Endothelial cell of umbilical vein (primary cell): ENCODE measurements at regions not wholly inside any gene's neighbourhood (a gene's known extent, or its start where the extent isn't known, plus 50 kb on each side); places are given as distances from the start of the nearest gene placed in this dataset.

Experiments
- BruUV-seq: library from RNA; stranded (reverse); fragments of 400-500 nt; replicated peaks from 2 replicates; lab custom pipeline; 2021; lab: Mats Ljungman, UMichigan
- CTCF ChIA-PET: fragments of 300-600, 350-600 bp; sonication (Branson Sonifier 250); formaldehyde crosslinking; loops from one replicate; lab custom pipeline; 2021; ENCODE audit warnings: antibody characterized with exemption, inconsistent platforms; lab: Charles Lee
- POLR2A ChIA-PET: fragments of 300-600, 350-600 bp; sonication (Branson Sonifier 250); formaldehyde crosslinking; loops from one replicate; lab custom pipeline; 2021; ENCODE audit warnings: antibody characterized with exemption, inconsistent platforms; lab: Charles Lee
- DNase-seq: peaks from one replicate; pipeline ENCODE4 v3.0.0-alpha.2; 2011; ENCODE audit warnings: low read depth, low spot score
- FAIRE-seq: peaks from 2 replicates; lab custom pipeline; 2011; peaks lifted over from hg19 to GRCh38; lab: Jason Lieb, UNC
- H2AFZ ChIP-seq: 2 replicates; pipeline ENCODE4 v1.6.0; 2012; ENCODE audit warnings: low read depth, low read length, control low read depth, inconsistent platforms
- H3K27ac ChIP-seq: 2 replicates; pipeline ENCODE4 v1.5.1; 2011; ENCODE audit warnings: low read depth, mild to moderate bottlenecking, control low read depth, low read length, moderate library complexity; ENCODE audit not compliant: insufficient read depth
- H3K27me3 ChIP-seq, 2 experiments: 2 replicates each; pipeline versions ENCODE4 v1.6.0 to v1.6.1; 2011; ENCODE audit warnings: low read length in 2 of 2, mixed read lengths in 1 of 2; ENCODE audit not compliant: control insufficient read depth in 2 of 2, insufficient read depth in 2 of 2
- H3K36me3 ChIP-seq, 2 experiments: 2 replicates in 1 of 2; 3 replicates in 1 of 2; pipeline ENCODE4 v1.5.1; 2011; ENCODE audit warnings: low read length in 2 of 2, mild to moderate bottlenecking in 1 of 2, moderate library complexity in 1 of 2; ENCODE audit not compliant: control insufficient read depth in 2 of 2, insufficient read depth in 2 of 2; ENCODE audit errors: extremely low read depth in 1 of 2
- H3K4me1 ChIP-seq: 3 replicates; pipeline ENCODE4 v1.5.1; 2011; ENCODE audit warnings: mild to moderate bottlenecking, low read length; ENCODE audit not compliant: control insufficient read depth, insufficient read depth; ENCODE audit errors: extremely low read depth
- H3K4me2 ChIP-seq: 2 replicates; pipeline ENCODE4 v1.6.1; 2011; ENCODE audit warnings: low read length, control low read depth, mixed read lengths; ENCODE audit not compliant: insufficient read depth
- H3K4me3 ChIP-seq, 3 experiments: fragments of 200-600 bp in 1 of 3; sonication (generic), shearing (Covaris generic) in 1 of 3; replicated peaks in 1 of 3; 2 replicates each; pipeline ENCODE4 v1.5.1; 2011 to 2016; ENCODE audit warnings: control low read depth in 3 of 3, low read length in 3 of 3, mild to moderate bottlenecking in 2 of 3, inconsistent platforms in 1 of 3, low read depth in 1 of 3, moderate library complexity in 1 of 3; ENCODE audit not compliant: insufficient read depth in 1 of 3
- H3K79me2 ChIP-seq: 2 replicates; pipeline ENCODE4 v1.6.0; 2012; ENCODE audit warnings: low read length, inconsistent platforms; ENCODE audit not compliant: control insufficient read depth, insufficient read depth
- H3K9ac ChIP-seq: replicated peaks from 2 replicates; pipeline ENCODE3; 2011; ENCODE audit warnings: low read length, control low read depth; ENCODE audit not compliant: insufficient read depth; ENCODE audit errors: extremely low read depth
- H3K9me1 ChIP-seq: replicated peaks from 3 replicates; pipeline ENCODE4 v1.6.0; 2011; ENCODE audit warnings: mild to moderate bottlenecking, low read length; ENCODE audit not compliant: control insufficient read depth, insufficient read depth; ENCODE audit errors: extremely low read depth
- H3K9me3 ChIP-seq: replicated peaks from 2 replicates; pipeline ENCODE4 v1.5.1; 2012; ENCODE audit warnings: low read length, inconsistent platforms; ENCODE audit not compliant: control insufficient read depth, insufficient read depth
- H4K20me1 ChIP-seq: replicated peaks from 2 replicates; pipeline ENCODE3; 2011; ENCODE audit warnings: mild to moderate bottlenecking, low read length; ENCODE audit not compliant: control insufficient read depth, insufficient read depth; ENCODE audit errors: extremely low read depth
- EZH2 ChIP-seq: IDR thresholded peaks from 2 replicates; pipeline ENCODE4 v1.6.1; 2012; ENCODE audit warnings: borderline replicate concordance, low read depth, mild to moderate bottlenecking, moderate library complexity, low read length, inconsistent platforms; ENCODE audit not compliant: severe bottlenecking
- FOS ChIP-seq: IDR thresholded peaks from 2 replicates; pipeline ENCODE4 v1.6.1; 2011; ENCODE audit warnings: mild to moderate bottlenecking, low read length, moderate library complexity, borderline replicate concordance; ENCODE audit not compliant: insufficient read depth
- GATA2 ChIP-seq: IDR thresholded peaks from 2 replicates; pipeline ENCODE4 v1.7.0; 2011; ENCODE audit warnings: low read depth, mild to moderate bottlenecking, moderate library complexity, mixed read lengths, low read length; ENCODE audit not compliant: insufficient read length, insufficient read depth
- JUN ChIP-seq: IDR thresholded peaks from 2 replicates; pipeline ENCODE4 v1.6.1; 2011; ENCODE audit warnings: borderline replicate concordance, low read depth; ENCODE audit not compliant: insufficient read length, insufficient read depth
- MAX ChIP-seq: IDR thresholded peaks from 2 replicates; pipeline ENCODE4 v1.6.1; 2011; ENCODE audit not compliant: insufficient read depth, insufficient read length
- MYC ChIP-seq: IDR thresholded peaks from one replicate; pipeline ENCODE4 v1.6.1; 2011; ENCODE audit warnings: mild to moderate bottlenecking, low read depth, low read length
- POLR2AphosphoS5 ChIP-seq: IDR thresholded peaks from 2 replicates; pipeline ENCODE4 v1.6.1; 2012; ENCODE audit warnings: low read depth, mild to moderate bottlenecking, control low read depth, low read length, moderate library complexity; ENCODE audit not compliant: insufficient read depth
- dilution Hi-C: fragments of 300-500 bp; cut with MboI; formaldehyde crosslinking; loops from one replicate; pipeline ENCODE4 v1.15.0; 2019; ENCODE audit warnings: low sequenced_read_pairs; ENCODE audit not compliant: extremely low pct_ligation_motif_present
- intact Hi-C: fragments of 100-400 bp; cut with micrococcal nuclease; formaldehyde crosslinking; loops from one replicate; pipeline ENCODE4 v1.10.0; 2022
- TF ChIP-seq, protein P1 (sequence below), 2 donors: IDR thresholded peaks; 1 replicate in 1 of 2; 2 replicates in 1 of 2; pipeline ENCODE4 v1.5.1; 2011; ENCODE audit warnings: low read length in 2 of 2, mild to moderate bottlenecking in 2 of 2, moderate library complexity in 2 of 2, control low read depth in 1 of 2, inconsistent platforms in 1 of 2, low read depth in 1 of 2; ENCODE audit not compliant: insufficient read depth in 1 of 2; ENCODE audit errors: extremely low read depth in 1 of 2

DNA sequence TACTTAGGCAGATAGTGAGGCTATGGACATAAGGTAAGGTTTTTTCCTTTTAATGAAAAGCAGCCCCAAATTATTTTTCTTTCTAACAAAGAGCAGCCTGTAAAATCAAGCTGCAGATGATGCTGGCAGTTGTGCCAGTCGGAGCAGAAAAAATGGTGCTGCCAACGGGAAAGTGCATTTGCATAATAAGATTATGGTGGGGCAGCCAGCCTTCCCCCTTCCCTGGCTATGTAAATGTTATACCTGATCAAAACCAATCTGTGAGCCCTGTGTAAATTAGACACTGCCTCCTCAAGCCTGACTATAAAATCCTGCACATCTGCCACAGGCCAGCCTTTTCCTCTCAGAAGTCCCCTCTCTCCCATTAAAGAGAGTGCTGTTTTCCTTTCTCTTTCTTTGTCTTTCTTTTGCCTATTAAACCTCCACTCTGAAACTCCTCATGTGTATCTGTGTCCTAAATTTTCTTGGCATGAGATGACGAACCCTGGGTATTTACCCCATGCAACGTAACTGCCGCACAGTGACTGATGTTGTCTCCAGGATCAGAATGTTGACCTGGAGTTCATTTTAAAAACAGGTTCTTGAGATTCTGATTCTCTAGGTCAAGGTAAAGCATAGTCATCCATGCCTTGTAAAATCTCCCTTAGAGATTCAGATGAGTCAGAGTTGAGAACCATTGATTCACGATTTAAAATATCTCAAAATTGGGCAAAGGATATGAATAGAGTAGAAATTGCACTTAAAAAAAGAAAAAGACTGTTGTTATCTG, 167.3 kb upstream of the C1GALT1 start:
- Histone ChIP-seq H3K9me3 (no peaks in the 10 kb centered on the region), H3K27ac (no peak overlapping the region), H4K20me1 (no peaks in the 10 kb centered on the region), H3K36me3 (no peaks in the 10 kb centered on the region), H2AFZ (no peak overlapping the region), H3K4me1 (no peaks in the 10 kb centered on the region), H3K4me2 (no peak overlapping the region), H3K4me3 (no peak overlapping the region), H3K27me3 (no peaks in the 10 kb centered on the region), H3K9ac (no peak overlapping the region), H3K9me1 (no peaks in the 10 kb centered on the region), H3K79me2 (no peaks in the 10 kb centered on the region)
- CTCF ChIA-PET = no interaction called here
- POLR2A ChIA-PET = no interaction called here
- FAIRE-seq (no peak), DNase-seq (no peak)
- no TSS peak for BruUV-seq
- intact Hi-C loops = no loop called here
- dilution Hi-C loops = no loop called here
- no peak for TF ChIP-seq EZH2
- no peak for TF ChIP-seq MYC
- TF ChIP-seq MAX = no peak
- no peak for TF ChIP-seq FOS
- TF ChIP-seq, protein P1, sequence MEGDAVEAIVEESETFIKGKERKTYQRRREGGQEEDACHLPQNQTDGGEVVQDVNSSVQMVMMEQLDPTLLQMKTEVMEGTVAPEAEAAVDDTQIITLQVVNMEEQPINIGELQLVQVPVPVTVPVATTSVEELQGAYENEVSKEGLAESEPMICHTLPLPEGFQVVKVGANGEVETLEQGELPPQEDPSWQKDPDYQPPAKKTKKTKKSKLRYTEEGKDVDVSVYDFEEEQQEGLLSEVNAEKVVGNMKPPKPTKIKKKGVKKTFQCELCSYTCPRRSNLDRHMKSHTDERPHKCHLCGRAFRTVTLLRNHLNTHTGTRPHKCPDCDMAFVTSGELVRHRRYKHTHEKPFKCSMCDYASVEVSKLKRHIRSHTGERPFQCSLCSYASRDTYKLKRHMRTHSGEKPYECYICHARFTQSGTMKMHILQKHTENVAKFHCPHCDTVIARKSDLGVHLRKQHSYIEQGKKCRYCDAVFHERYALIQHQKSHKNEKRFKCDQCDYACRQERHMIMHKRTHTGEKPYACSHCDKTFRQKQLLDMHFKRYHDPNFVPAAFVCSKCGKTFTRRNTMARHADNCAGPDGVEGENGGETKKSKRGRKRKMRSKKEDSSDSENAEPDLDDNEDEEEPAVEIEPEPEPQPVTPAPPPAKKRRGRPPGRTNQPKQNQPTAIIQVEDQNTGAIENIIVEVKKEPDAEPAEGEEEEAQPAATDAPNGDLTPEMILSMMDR (IDR thresholded peaks at IDR 0.05; ENCODE audit: extremely low read depth in 1 of 2, insufficient read depth in 1 of 2, low read depth in 1 of 2, low read length in 2 of 2) = no peak
- no peak for TF ChIP-seq POLR2AphosphoS5
- no peak for TF ChIP-seq GATA2
- no peak for TF ChIP-seq JUN
